CD4-positive, alpha-beta T cell treated with Interleukin-4 for 4 hours (primary cell): ENCODE measurements at regions not wholly inside any gene's neighbourhood (a gene's known extent, or its start where the extent isn't known, plus 50 kb on each side); places are given as distances from the start of the nearest gene placed in this dataset.

Source experiments
- DNase-seq: peaks from one replicate; pipeline ENCODE4 v3.0.0-alpha.2; 2020

- no peak for DNase-seq
These were observed 109.6 kb upstream of the BMP2 start for GRCh38 chr20:6657904-6658303.

GRCh38 chr20:6657111-6657510, 110.4 kb upstream of the BMP2 start:
- DNase-seq, result no peak

DNA sequence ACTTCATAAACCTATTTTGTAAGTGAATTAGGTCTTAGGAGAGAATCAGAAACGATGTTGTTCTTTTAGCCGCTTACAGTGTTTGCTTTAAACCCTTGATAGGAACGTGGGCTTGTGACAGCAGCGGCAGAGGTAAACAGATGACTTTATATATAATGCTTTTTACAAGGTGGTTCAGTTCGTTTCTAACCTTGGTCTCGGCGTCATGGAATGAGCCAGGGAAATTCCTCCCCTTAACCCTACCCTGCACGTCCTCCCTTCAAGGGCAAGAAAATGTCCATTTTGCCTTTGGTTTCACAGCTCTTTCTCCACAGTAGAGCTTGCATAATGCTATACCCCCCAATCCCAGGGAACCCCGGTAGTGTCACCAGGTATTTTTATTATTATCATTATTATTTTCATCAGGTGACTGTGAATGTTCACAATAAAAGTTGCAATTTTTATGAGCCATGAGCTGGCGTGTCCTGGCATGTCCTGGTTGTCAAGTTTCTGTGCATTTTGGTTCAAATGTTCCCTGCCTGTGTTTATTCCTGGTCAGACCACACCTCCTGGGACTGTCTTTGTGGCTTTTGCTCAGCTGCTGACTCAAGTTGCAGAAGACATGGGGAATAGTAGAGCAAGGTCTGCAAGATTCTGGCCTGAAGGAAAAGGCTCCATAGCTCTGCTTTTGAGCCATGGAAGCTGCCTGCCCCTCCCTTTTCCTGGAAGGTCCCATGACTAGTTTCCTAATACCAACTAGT, 112.8 kb upstream of the BMP2 start:
- no peak for DNase-seq

- DNase-seq, result no peak
These were observed 115.9 kb upstream of the BMP2 start for GRCh38 chr20:6651561-6651960.

DNA sequence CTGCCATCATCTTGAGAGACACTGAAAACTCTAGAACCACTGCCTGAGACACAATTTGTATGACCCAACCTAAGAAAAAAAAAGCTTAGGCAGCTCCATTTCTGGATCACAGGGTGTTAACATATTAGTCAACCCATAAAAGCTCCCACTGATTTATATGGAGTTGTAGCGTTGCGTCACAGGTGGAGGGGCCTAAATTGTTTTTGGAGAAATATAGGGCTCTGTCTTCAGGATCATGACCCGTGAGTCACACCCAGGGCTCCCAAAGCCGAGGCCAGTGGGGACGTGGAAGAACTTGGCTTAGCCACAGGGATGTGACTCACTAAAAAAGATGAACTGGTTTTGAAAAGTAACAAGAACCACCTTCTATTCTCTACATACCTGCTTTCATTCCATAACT, 116.5 kb upstream of the BMP2 start:
- DNase-seq, result no peak

DNA sequence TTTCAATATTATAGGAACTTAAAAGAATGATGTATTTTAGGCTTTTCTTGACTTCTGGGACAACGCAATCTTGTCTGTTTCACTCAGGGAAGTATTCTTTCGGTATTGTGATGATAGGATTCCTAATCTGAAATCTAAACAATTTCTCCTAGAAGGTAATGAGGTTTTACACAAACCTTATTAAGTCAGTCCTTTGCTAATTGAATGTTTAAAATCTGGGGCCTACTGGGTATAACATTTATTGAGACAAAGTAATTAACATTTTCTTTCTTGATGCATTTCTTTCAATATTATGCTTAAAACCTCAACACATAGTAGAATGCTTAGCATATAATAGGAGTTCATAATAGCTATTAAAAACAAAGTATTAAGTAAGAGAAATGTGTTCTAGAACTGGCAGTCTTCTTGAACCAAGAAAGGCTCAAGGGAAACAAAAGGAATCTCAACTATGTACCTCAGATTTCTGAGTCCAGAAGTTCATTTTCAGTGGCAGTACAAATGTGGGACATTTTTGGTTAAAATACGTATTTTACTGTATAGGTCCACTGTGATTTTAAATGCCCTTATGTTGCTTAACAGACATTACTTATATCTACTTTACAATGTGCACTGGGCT, 121.4 kb upstream of the BMP2 start:
- DNase-seq, result no peak

DNA sequence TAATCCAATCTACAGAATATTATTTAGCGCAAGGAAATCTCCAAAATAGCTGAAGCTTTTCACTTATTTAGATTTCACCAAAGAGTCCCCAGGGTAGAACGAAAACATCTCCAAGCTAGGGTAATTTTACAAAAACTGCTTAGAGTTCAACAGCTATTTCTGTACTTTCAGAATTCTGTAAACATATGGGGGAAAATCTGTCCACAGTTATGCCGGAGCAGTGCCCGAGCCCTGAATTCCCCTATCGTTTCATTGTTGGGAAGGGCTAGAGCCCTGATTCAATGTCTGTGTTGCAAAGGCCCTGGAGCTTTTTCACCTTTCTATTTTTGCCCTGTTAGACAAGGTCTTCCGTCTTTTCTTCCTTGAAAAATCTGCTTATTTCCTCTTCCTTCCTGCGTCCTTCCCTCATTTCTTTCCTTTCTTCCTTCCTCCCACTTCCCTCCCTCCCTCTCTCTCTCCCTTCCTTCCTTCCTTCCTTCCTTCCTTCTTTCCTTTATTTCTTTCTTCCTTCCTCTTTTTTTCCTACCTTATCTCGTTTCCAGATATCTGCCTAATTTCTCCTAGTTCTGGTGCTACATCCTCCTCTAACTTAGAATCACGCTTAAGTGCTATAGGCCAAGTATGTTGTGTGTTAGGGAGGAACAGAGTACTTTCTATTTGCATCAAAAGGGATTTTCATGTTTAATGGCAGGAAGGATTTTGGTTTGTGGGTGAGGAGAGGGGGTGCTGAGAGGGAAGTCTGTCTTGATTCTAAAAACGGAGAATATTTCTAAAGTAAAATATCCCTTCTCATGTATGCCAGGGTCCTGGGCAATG, 122.5 kb upstream of the BMP2 start:
- DNase-seq, result no peak

- DNase-seq, result no peak
These were observed 126.5 kb upstream of the BMP2 start for GRCh38 chr20:6641012-6641411.

DNA sequence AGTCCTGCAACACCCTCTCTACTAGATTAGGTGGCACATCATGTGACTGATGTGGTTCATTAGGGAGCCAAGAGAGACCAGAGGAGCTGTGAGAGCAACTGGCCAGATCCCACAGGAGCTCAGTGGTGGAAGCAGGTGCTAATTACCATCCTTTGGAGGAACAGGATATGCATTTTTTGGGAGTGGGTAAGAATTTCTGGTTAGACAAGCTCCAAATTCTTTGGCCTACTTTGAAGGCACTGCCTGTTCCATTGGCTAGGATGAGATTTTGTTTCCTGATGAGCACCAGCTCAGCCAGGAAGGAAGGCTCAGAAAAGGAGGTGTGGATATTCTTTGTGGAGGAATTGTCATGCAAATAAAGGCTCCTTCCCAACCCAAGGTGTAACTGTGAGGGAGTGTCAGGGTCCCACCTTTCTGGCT, 130.3 kb upstream of the BMP2 start:
- DNase-seq, result no peak

DNA sequence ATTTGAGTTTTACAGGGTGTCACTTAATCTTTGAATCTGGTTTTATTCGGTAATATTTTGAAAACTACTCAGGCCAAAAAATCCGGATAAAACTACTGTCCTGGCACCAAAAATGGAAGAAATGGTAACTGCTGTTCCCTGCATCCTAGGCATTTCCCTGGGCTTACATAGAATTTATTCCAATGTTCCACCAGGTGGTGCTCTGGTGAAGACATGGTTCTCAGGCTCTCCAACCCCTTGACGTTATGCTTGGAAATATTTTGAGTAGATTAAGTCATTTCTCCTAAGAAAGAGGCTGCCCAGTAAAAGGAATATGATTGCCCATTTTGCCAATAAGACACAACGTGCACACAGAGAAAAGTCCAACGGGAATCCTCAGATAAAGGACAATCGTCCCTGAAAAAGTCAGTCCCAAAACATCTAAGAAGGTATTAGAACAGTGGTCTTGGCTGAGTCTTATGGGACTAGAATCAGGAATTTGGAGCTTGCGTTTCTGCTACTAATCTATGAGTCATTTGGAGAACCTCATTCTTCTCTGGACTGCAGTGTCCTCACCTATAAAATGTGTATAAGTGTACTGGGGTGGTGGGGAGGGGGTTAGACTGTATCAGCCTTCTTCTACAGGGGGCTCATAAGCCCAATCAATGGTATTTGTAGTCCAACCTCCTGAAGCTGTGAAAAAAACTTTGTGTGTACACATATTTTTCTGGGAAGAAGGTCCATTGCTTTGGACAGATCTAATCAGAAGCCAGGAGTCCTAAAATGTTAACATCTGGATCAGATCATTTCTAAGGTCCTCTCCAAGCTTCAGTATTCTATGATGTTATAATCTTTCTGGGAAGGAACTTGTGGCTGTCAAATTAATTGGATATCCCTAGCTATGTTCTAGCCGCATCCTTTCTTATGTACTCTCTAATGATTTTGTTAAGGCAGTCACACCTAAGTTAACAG, 131.0 kb upstream of the BMP2 start:
- no peak for DNase-seq

- DNase-seq, result no peak
These were observed 132.3 kb upstream of the BMP2 start for GRCh38 chr20:6635034-6635736.

DNA sequence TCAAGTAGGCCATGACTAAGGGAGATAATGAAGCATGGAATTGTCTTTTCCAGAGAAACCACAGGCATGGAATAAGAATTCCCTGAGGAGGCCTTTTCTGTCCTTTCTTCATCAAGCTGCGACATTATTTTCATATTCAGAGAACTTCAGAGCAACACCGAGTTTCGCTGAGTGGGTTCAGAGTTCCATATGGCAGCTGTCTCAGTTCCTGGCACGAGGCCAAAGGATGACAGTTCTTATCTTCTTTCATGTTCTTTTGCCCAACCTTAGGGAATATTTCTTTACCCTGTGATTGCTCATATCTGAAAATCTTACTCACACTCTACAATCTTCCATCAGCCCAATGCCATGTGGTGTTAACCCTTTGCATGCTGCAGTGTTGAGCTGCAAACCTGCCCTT, 135.3 kb upstream of the BMP2 start:
- no peak for DNase-seq

- DNase-seq, result no peak
These were observed 137.0 kb upstream of the BMP2 start for GRCh38 chr20:6630514-6630913.

- DNase-seq, result no peak
These were observed 137.9 kb upstream of the BMP2 start for GRCh38 chr20:6629564-6629963.

DNA sequence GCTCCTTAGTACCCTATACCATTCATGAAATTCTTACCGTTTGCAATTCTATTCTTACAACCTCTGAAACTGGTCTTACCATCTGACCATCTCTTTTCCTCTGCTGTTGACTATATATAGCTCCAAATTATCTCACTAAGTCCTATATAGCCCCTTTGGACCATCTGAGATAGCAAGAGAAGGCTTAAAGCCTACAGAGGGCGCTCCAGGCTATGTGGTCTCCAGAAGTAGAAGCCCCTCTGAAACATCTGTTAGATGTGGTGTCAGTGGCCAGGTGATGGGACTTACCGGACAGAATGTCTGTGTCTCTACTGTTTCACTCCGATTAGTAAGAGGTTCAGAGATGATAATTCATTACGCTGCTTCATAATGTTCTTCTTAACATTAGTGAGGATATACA, 140.7 kb upstream of the BMP2 start:
- no peak for DNase-seq

- DNase-seq, result peak; percentile 0
These were observed 143.5 kb upstream of the BMP2 start for GRCh38 chr20:6623989-6624388.

DNA sequence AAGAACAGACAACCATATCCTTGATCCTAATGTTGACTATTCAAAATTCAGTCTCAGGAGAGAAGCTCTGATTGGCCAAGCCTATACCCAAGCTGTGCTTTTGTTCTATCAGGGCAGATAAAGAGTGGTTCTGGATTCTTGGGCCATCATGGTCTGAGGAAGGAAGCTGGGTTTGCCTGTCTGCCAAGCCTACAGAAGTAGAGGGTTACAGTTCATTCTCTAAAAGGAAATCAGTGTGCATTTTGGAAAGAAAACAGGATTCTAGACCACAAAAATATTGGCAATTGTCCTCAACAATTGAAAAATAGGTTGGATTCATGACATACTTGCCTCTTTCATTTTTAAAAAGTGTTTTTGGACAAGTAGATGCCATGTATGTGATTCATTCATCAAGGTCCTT, 145.4 kb upstream of the BMP2 start:
- DNase-seq, result no peak

DNA sequence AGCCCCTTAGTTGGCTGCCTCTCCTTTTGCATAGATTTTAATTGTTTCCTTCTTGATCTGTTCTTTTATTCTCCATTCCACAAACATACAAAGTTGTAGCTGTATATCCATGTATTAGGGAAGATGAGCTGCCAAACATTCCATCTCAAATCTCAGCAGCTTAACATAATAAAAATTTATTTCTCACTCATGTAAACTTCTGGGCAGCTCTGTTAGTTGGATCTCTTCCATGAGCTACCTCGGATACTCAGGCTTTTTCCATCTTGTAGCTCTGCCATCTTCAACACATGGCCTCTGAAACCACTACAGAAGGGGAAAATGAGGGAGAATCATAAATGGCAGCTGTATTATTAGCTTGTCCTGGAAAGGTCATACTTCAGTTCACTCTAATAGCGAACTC, 149.4 kb upstream of the BMP2 start:
- DNase-seq, result no peak

DNA sequence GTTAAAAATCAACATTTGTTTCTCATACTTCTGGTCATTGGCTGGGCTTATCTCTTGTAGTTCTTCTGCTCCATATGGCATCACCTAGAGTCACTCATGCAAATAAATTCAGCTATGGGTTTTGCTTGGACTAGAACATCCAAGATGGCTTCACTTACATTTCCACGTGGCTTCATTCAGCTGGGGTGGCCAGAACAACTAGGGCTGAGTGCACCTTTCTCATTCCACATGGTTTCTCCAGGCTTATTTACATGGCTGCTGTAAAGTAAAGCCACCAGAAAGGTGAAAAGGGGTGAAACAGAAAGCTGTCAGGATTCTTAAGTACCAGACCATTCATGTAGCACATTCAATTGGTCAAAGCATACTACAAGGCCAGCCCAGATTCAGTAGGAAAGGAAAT, 151.1 kb upstream of the BMP2 start:
- no peak for DNase-seq

- no peak for DNase-seq
These were observed 152.7 kb upstream of the BMP2 start for GRCh38 chr20:6614836-6615235.

- DNase-seq, result no peak
These were observed 154.1 kb upstream of the BMP2 start for GRCh38 chr20:6613280-6613861.

DNA sequence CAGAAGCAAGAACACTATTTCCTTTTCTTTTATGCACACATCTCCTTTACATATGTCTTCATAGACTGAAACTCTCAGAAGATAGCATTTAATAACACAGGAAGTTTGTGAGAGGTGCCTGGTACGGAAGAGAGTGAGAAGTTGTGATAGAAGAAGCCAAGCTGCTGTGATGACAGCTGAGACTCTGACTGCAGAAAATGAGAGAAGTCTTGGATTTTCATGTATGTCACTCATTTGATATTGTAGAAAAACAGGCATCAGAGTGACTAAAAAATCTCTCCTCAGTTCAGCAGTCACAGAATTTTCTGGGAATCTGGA, 154.9 kb upstream of the BMP2 start:
- DNase-seq, result no peak
